UCSD-AML1 (cell line): ENCODE measurements at regions not wholly inside any gene's neighbourhood (a gene's known extent, or its start where the extent isn't known, plus 50 kb on each side); places are given as distances from the start of the nearest gene placed in this dataset.

Experiments
- DNase-seq: peaks from one replicate; lab custom pipeline; 2025; ENCODE audit not compliant: unreplicated experiment; lab: John Stamatoyannopoulos, UW

DNA sequence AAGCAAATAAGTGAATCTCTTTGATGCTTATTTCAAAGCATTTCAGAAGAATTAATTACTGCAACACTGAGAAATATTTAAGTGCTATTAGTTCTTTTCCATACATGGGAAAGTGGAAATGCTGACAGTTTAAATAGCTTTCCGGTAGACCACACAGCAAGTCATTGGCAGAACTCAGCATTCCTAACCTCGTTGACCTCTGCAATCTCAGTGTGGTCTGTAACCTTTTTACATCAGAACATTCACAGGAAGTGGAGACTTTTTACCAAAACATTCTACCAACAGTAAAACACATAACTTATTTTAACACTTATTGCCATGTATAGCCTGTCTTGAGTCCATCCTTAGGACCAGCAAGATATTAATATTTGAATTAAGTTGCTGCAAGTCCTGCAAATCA lies 249.5 kb upstream of the DCN start:
- DNase-seq, result no peak

DNA sequence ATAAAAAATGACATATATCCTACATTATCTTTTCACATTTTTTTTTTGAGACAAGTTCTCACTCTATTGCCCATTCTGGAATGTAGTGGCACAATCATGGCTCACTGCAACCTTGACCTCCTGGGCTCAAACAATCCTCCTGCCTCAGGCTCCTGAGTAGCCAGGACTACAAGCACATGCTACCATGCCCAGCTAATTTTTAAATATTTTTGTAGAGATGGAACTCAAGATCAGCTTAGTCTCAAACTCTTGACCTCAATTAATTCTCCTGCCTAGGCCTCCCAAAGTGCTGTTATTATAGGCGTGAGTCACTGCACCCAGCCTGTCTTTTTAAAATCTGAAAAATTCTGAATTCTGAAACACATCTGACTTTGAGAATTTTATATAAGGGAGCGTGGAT lies 241.9 kb upstream of the DCN start:
- DNase-seq, result no peak

DNA sequence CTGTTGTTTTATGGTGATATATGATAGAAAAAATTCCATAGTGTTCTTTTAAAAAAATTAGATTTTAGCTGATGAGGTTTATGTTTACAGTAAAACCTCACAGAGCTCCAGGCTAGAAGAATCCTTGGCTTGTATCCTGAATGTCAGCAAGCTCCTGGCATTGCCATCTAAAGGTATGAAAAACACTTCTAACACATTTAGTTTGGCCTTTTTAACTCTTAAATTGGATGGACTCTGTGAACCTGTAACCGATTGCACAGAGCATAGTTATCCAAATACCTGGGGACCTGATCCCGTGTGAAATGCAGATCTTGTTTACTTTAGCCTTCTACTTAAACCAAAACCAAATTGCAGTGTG lies 241.1 kb upstream of the DCN start:
- DNase-seq, result no peak

DNA sequence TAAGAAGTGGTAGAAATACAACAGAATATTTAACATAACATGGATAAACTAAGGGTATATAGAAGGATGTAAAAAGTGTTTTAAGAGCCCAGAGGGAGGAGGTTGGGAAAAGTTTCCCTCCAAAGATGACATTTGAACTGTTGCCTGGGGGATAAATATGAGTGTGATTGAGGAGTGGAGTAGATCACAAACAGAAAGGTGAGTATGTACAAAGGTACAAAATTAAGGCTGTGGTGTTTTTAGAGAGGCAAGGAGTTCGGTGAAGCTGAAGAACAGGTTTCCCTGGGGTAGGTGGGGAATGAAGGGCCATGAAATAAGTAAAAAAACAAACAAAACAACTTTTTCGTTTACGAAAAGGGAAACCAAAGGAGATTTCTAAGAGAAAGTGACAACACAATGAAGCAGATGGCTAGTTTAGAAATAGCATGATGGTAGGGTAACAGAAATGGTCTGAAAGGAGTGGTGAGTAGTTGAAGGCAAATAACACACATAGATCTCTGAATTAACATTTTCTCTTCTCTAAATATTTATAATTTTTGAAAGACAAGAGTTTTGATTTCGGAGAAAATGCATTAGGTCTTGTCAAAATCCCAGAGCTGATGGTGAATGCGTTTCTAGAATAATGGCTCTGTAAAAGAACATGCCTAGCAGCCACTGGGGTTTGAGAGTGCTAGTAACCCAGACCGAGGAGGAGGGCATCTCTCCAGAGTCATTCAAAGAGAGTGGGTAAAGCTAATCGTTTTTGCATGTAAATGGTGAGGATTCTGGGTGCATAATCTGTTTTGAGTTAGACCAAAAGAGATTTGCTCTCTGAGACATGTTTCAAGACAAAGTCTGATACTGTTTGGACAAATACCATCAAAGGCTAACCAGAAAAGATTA lies 240.4 kb upstream of the DCN start:
- no peak for DNase-seq

DNA sequence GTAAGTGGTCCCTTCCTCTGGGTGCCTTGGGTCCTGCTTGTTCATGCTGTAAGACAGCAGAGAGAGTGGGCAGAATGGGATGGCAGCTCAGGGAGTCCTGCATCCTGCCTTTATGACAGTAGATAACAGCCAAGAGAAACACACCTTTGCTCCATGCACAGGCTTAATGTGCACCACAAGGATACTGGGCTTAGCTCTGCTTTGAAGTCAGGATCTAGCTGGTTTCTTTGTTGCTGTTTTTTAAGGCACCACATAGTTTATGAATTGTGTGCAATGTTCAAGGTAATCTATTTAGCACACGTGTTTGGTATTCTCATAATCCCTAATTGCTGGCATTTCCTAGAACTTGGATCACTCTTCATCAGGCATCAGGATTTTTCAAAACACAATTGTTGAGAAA lies 239.5 kb upstream of the DCN start:
- no peak for DNase-seq

DNA sequence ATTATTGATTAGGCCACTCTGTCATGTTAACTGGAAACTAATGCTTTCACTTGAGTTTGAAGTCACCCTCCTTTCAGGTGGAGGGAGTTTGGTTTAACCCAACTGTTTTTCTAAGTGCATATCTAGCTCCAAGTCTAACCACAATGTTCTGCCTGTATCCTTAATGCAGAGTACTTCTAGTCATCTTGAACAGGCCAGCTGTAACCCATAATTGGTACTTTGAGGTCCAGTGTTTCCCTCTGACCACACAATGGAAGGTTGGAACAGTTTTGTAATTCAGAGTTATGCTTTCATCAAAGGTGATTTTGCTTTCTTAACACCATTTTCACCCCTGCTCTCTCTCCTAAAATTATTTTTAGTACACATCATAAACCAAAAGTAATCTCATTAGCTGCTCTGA lies 237.2 kb upstream of the DCN start:
- DNase-seq, result no peak

DNA sequence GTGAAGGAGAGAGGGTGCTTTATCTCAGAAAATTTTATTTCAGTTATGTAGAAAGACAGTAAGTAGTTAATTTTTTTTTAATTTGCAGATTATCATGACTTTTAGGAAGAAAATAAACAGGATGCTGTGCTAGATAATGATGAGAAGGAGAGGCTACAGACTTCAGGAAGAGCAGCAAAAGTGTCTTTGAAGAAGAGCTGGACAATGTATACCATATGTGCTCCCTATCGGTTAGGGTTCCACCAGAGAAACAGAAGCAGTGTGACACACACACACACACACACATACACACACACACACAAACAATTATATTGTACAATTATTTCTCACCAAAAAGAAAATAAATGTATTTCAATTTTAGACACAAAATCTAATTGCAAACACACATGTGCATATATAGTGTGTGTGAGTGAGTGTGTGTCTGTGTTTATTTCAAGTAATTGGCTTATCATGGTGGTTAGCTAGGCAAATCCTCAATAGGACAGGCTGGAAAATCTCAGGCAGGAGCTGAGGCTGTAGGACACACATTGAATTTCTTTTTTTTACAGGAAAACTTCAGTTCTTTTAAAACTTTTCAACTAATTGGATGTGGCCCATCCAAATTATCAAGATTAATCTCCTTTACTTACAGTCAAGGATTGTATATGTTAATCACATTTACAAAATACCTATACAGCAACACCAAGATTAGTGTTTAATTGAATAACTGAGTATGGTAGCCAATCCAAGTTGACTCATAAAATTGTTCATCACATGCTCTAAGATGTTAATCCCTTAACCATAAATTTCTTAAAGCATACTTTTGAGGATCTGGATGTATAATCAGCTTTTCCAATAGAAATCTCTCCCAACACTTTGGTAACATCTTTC lies 235.8 kb upstream of the DCN start:
- no peak for DNase-seq

DNA sequence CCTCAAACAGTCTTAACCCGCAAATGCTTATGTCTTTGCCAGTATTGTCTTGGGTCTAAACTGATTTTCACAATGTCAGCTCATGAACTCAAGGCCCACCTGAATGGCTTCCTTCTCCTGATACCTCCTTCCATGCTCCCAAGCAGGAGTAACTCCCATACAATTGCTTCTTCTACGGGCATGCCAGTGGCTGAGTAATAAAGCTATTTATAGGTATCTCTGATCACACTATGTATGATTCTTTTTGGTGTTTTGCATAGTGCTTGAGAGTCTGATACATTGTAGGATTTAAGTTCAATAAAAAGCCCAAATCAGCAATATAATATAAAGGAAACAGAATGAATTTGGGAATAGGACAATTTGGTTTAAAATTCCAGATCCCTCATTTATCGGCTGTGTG lies 235.0 kb upstream of the DCN start:
- no peak for DNase-seq

DNA sequence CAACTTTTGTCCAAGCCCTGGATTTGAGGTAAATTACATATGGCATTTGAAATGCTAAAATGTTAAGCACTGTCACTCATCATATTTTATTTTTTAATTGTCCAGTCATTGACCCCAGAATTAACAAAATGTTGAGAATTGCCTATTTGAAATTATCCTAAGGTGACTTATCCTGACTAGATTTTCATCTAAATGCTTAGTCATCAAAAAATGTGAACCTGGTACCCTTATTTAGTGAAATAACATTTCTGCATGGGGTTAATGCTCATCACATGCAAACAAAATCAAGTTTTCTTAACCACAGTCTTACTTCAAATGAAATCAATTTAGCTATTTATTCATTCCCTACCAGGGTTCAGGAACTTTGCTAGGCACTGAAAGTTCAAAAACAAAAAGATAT lies 232.0 kb upstream of the DCN start:
- no peak for DNase-seq

DNA sequence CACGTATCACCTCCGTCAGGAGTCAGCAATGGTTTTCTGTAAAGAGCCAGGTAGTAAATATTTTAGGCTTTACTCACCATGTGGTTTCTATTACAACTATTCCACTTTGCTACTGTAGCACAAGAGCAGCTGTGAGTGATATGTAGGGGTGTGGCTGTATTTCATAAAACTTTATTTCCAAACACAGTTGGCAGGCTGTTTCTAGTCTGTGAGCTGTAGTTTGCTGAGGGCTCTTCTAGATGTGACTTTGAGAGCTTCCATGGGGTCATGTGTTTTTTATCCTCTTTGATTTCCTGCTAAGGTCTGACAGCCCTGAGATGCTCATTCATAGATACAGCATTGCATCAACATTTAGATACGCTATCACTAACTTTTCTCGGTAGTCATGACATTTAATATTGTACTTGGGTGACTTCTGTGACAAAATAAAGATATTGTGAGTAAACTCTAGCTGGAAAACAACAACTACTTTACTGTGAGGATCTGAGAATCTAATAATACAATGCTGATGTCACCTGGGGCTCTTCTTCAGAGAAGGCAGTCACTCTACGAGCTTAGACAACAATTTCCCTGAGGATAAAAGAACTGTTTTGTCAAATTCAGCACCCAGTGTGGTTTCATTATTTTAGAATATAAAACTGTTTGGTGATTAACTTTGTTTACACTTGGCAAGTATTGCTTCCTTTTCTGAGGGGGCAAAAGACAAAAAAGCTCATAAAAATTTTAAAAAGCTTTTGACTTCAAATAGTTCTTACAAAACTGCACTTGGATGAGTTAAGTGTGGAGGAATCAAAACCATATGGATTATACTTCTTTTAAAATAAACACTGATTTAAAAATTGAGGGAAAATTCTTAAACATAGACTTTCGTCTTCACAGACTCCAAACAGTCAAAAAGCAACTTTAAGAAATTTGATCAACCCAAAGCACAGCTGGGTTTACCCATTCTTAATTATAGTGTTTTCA lies 231.2 kb upstream of the DCN start:
- DNase-seq, result no peak

DNA sequence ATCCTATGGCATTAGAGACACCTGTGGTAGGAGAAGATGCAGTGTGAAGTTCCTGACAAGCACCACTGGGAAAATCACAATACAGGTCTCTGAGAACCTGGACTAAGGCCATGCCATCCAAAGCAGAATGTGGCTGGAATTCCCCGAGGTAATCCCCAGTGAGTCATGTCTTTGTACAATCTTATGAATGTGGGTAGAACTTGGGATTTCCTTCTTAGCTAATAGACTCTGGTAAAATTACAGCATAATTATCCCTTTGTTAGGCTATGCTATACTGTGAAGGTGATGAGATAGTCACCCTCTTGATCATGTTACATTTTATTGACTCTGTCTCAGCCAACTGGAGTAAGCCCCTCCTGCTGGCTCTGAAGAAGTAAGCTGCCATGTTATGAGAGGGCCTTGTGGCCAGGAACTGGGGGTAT lies 224.3 kb upstream of the DCN start:
- DNase-seq, result no peak

DNA sequence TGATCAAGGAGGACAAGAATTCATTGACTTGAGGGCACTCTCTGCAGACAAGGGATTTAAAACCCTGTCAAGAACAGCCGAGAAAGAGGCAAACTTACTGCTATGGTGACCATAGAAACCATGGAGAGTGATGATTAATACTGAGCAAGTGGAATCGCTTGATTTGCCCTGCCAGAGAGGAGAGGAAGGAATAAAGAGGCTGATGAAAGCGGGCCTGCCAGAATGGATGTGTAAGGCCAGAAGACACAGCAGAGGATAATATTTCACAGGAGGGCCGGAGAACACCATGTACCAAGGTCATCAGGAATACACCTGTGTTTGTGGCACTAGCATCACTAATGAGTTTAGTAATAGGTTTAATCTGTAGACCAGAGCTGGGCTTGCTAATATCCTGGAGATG lies 221.8 kb upstream of the DCN start:
- no peak for DNase-seq

DNA sequence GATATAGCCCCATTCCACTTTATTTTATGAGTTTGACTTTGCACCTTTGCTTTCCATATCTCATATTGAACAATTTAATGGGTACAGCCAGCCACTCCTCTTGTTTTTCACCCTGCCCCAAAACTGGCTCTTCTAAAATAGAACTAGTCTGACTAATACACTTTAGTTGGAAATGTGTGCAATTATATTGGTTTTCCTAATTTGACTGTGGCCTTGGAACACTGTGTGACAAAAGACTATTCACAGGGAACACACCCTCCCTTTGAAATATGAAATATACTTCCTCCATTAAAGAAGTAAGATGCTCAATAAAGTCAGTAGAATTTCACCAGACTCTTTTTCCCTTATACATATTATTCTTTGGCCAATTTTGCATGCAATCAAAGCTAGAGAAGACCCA lies 218.6 kb upstream of the DCN start:
- no peak for DNase-seq

DNA sequence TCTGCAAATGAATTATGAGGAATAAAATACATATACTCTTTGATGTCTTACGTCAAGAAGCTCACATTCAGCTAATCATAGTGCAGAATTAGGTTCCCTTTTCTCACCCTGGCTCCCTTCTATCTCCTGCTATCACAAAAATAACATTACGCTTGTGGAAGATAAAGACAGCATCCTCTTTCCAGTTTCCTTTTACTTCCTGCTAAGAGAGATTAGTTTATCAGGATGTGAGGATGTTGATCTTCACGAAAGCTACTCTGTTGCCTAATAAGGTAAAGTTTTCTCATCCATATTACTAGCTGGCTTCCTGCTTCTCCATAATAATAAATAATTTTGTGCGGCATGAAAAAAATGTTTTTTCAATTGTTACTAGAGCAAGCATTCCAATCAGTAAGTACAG lies 217.7 kb upstream of the DCN start:
- DNase-seq, result no peak

DNA sequence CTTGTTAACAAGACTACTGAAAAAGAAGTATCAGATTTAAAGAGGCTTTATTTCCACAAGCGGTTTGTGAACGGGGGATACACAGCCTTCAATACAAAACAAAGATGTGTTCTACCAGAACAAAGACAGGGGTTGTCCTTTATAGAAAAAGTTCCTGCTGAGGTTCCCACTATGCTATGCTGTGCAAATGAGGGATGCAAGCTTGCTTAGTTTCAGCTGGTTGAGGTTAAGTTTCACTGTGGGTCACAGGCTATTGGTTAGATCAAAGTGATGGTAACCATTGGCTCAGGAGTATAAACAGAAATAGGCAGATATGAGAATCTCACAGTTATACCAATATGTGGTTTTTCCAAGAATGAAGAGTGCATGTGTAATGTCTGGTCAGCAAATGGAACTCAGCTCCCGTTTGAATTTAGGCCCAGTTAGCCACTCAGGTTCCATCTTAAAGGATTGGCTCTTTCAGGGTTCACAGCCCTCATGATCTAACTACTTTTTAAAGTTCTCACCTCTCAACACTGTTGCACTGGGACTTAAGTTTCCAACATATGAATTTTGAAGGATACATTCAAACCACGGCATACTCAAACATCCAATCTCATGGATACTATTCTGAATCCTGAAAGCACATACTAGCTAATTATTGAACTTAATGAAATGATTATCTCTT lies 215.4 kb upstream of the DCN start:
- DNase-seq, result no peak

DNA sequence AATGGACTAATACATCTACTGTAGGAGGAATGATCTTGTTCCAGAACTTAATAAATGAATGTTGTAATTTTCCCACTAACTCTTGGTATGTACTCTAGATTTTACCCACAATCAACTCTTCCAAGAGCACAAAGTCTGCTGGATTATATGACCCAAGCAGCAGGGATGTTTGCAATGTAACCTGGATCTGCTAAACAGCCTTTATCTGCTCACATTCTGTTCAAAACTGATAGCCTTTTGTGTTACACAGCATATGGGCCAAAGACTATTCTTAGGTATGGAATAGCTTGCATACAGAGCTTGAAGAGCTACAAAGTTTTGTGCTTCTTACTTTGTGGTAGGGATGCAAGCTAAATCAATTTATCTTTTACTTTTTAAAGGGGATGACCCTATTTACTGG lies 213.7 kb upstream of the DCN start:
- no peak for DNase-seq

DNA sequence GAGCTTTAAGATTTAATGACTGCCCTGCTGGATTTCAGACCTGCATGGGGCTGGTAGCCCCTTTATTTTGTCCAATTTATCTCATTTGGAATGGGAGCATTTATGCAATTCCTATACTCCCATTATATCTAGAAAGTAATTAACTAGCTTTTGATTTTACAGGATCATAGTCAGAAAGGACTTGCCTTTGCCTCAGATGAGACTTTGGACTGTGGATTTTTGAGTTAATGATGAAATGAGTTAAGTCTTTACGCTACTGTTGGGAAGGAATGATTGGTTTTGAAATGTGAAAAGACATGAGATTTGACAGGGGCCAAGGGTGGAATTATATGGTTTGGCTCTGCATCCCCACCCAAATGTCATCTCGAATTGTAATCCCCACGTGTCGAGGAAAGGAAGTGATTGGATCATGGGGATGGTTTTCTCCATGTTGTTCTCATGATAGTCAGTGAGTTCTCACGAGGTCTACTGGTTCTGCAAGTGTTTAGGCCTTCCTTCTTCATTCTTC lies 213.1 kb upstream of the DCN start:
- DNase-seq, result no peak

DNA sequence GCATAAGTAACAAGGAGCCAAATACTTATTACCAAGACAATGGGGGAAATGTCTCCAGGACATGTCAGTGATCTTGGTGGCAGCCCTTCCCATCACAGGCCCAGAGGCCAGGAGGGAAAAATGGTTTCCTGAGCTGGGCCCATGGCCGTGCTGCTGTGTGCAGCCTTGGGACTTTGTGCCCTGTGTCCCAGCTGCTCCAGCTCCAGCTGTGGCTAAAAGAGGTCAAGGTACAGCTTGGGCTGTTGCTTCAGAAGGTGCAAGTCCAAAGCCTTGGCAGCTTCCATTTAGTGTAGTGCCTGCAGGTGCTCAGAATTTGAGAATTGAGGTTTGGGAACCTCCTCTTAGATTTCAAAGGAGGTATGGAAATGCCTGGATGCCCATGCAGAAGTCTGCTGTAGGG lies 212.3 kb upstream of the DCN start:
- DNase-seq, result no peak

DNA sequence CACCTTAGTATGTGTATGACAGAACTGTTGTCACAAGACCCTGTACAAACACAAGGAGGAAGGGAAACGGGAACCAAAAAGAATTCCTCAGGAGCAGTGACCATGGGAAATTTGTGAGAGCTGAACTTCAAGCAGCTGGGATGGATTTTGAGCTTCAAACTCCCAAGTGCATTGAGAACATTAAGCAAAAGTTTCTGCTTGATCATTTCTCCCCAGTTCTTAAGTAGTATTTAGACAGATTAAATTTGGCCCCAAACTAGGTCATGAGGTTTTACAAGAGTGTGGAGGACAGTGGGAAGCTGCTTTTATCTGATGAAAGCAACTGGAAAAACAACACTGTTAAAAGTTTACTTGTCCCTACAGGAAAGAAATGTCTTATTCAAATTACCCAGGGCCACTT lies 206.0 kb upstream of the DCN start:
- DNase-seq, result no peak

DNA sequence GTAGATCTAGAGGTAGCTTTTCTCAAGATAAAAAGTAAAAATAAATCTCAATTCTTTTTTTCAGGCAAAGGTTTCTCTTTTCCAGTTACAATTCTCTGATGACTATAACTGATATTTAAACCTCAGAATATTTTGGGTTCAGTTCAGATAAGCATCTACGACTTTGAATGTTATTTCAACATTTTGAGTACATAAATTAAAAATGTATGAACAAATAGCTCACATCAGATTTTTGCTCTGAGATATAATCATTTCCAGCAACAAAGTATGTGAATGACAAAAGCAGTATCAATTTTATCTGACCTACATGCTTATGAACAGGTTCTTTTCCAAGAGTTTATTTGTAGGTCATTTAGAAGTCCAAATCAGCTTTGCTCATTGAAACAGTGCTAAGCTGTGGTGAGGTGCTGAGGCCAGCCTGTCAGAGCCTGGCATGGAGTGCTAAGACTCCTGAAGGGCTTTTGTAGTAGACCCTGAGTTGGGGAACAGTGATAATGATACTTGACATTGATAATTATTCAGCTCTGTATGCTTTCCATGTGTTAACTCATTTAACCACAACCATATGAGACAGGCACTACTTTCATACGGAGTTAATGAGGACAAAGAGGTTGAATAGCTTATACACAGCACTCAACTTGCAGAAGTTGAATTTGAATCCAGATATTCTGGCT lies 205.0 kb upstream of the DCN start:
- no peak for DNase-seq
